H1 (cell line): ENCODE measurements at regions not wholly inside any gene's neighbourhood (a gene's known extent, or its start where the extent isn't known, plus 50 kb on each side); places are given as distances from the start of the nearest gene placed in this dataset.

Experiments
- BCL11A ChIP-seq, 2 experiments: IDR thresholded peaks; one replicate each; pipeline ENCODE4 v1.6.1; 2011; ENCODE audit warnings: low read depth in 2 of 2, low read length in 2 of 2, mild to moderate bottlenecking in 2 of 2
- CHD7 ChIP-seq: fragments of 300-600 bp; sonication (generic); IDR thresholded peaks from 2 replicates; pipeline ENCODE4 v1.7.1; 2012; ENCODE audit warnings: low read length, moderate library complexity, mild to moderate bottlenecking, inconsistent platforms; ENCODE audit not compliant: insufficient replicate concordance
- EP300 ChIP-seq, 2 experiments: IDR thresholded peaks; 1 replicate in 1 of 2; 2 replicates in 1 of 2; pipeline ENCODE4 v1.6.1; 2011 to 2012; ENCODE audit warnings: low read depth in 2 of 2, low read length in 2 of 2, mild to moderate bottlenecking in 2 of 2, borderline replicate concordance in 1 of 2, inconsistent platforms in 1 of 2, moderate library complexity in 1 of 2
- RNF2 ChIP-seq: fragments of 200-900, 300-1000 bp; sonication (generic); IDR thresholded peaks from 2 replicates; pipeline ENCODE4 v1.7.1; 2016; ENCODE audit warnings: borderline replicate concordance, low read depth, mild to moderate bottlenecking, antibody characterized with exemption, low read length; ENCODE audit not compliant: poor library complexity, severe bottlenecking; ENCODE audit errors: missing control alignments
- RXRA ChIP-seq: IDR thresholded peaks from 2 replicates; pipeline ENCODE4 v1.6.1; 2011; ENCODE audit warnings: low read depth, mild to moderate bottlenecking, low read length, moderate library complexity; ENCODE audit not compliant: insufficient read depth
- SP2 ChIP-seq: IDR thresholded peaks from 2 replicates; pipeline ENCODE4 v1.6.1; 2012; ENCODE audit warnings: mild to moderate bottlenecking, low read length, inconsistent platforms
- TAF7 ChIP-seq: optimal IDR thresholded peaks from 2 replicates; pipeline ENCODE3; 2011; ENCODE audit warnings: low read depth, mild to moderate bottlenecking, inconsistent platforms, low read length, moderate library complexity, borderline replicate concordance
- TF ChIP-seq, protein P1 (sequence below): IDR thresholded peaks from 2 replicates; pipeline ENCODE4 v1.6.1; 2012; ENCODE audit warnings: low read length, inconsistent platforms

GRCh38 chr2:138898855-138899254 is 118.7 kb upstream of the NXPH2 start (continued):
- TF ChIP-seq CHD7 (no peak), EP300 (IDR thresholded peaks at IDR 0.05; ENCODE audit: borderline replicate concordance in 1 of 2, low read depth in 2 of 2, low read length in 2 of 2) (no peak), BCL11A (IDR thresholded peaks at IDR 0.05; ENCODE audit: low read depth in 2 of 2, low read length in 2 of 2) (no peak), RXRA (no peak), RNF2 (no peak), TAF7 (no peak), SP2 (no peak)
- TF ChIP-seq, protein P1, sequence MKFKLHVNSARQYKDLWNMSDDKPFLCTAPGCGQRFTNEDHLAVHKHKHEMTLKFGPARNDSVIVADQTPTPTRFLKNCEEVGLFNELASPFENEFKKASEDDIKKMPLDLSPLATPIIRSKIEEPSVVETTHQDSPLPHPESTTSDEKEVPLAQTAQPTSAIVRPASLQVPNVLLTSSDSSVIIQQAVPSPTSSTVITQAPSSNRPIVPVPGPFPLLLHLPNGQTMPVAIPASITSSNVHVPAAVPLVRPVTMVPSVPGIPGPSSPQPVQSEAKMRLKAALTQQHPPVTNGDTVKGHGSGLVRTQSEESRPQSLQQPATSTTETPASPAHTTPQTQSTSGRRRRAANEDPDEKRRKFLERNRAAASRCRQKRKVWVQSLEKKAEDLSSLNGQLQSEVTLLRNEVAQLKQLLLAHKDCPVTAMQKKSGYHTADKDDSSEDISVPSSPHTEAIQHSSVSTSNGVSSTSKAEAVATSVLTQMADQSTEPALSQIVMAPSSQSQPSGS: no peak
